Small intestine (tissue), 7 donors: ENCODE measurements at regions not wholly inside any gene's neighbourhood (a gene's known extent, or its start where the extent isn't known, plus 50 kb on each side); places are given as distances from the start of the nearest gene placed in this dataset.
A peak's percentile ranks its signal among the peaks of the same experiment; 100 is the strongest.

Experiments
- DNase-seq, 2 donors: peaks; one replicate each; pipeline versions ENCODE4 v3.0.0 to v3.0.0-alpha.2; 2013
- FAIRE-seq: peaks from 2 replicates; lab custom pipeline; 2012; peaks lifted over from hg19 to GRCh38; lab: Jason Lieb, UNC
- H3K27ac ChIP-seq, 3 donors: one replicate each; pipeline ENCODE4 v1.5.1; 2013; ENCODE audit warnings: low read length in 2 of 3, mild to moderate bottlenecking in 2 of 3, control low read depth in 1 of 3, inconsistent platforms in 1 of 3, low read depth in 1 of 3, moderate library complexity in 1 of 3
- H3K27me3 ChIP-seq, 3 donors: one replicate each; pipeline ENCODE4 v1.6.1; 2013; ENCODE audit warnings: low read length in 3 of 3, inconsistent platforms in 1 of 3; ENCODE audit not compliant: control insufficient read depth in 3 of 3, insufficient read depth in 3 of 3
- H3K36me3 ChIP-seq, 3 donors: one replicate each; pipeline ENCODE4 v1.6.1; 2013; ENCODE audit warnings: low read length in 3 of 3, inconsistent platforms in 1 of 3, low read depth in 1 of 3, mild to moderate bottlenecking in 1 of 3, moderate library complexity in 1 of 3; ENCODE audit not compliant: control insufficient read depth in 3 of 3, insufficient read depth in 2 of 3
- H3K4me1 ChIP-seq, 3 donors: one replicate each; pipeline ENCODE4 v1.6.1; 2013; ENCODE audit warnings: low read length in 2 of 3, inconsistent platforms in 1 of 3, low read depth in 1 of 3, mild to moderate bottlenecking in 1 of 3, moderate library complexity in 1 of 3; ENCODE audit not compliant: control insufficient read depth in 3 of 3, insufficient read depth in 2 of 3
- H3K4me3 ChIP-seq, 3 donors: one replicate each; pipeline ENCODE4 v1.5.1; 2013; ENCODE audit warnings: low read length in 3 of 3, control low read depth in 1 of 3, inconsistent platforms in 1 of 3, low read depth in 1 of 3, mild to moderate bottlenecking in 1 of 3, moderate library complexity in 1 of 3
- H3K9me3 ChIP-seq, 2 donors: one replicate each; pipeline ENCODE4 v1.6.1; 2013; ENCODE audit warnings: low read depth in 1 of 2, low read length in 1 of 2; ENCODE audit not compliant: control insufficient read depth in 2 of 2, insufficient read depth in 1 of 2
- WGBS, 3 donors: extraction: QIAGEN DNeasy Blood & Tissue Kit; methylation state at CpG; one replicate each; pipeline ENCODE4 v1.1.7; 2013; 5-methylcytosine and 5-hydroxymethylcytosine counted together
- donor health status: healthy with polysubstance abuse.
- donor health status: control.
- donor health status: control.
- donor health status: Bipolar disorder and iron deficiency.
- donor health status: healthy.

DNA sequence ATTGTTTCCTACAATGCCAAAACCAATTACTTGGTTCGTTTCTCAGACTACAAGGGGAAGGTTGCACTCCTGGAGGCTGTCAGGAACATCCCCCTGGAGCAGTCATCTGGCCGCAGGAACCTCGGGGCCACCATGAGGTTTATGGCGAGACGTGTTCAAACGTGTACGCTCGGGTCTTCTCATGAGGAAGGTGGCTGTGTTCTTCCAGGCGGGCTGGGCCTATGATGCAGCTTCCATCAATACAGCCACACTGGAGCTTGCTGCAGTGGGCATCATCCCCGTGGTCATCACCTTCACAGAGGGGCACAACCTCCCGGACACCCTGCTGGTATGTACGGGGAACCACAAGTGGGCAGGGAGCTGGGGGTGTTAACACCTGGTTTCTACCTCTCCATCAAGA, 94.5 kb upstream of the COL6A5 start:
- H3K4me1 ChIP-seq, result no peaks in the 10 kb centered on the region
- FAIRE-seq (no peak), DNase-seq (no peak)
- H3K4me3 ChIP-seq, result no peak overlapping the region
- H3K27me3 ChIP-seq, result peaks cover 0 to 2% (median 0%) of the 10 kb centered on the region in 3 donors
- H3K9me3 ChIP-seq, result no peaks in the 10 kb centered on the region
- H3K27ac ChIP-seq, result no peak overlapping the region
- H3K36me3 ChIP-seq, result no peaks in the 10 kb centered on the region
- WGBS, 3 donors, result 83 to 86% (median 86%) methylated on average over 12 of the region's 12 CpGs

DNA sequence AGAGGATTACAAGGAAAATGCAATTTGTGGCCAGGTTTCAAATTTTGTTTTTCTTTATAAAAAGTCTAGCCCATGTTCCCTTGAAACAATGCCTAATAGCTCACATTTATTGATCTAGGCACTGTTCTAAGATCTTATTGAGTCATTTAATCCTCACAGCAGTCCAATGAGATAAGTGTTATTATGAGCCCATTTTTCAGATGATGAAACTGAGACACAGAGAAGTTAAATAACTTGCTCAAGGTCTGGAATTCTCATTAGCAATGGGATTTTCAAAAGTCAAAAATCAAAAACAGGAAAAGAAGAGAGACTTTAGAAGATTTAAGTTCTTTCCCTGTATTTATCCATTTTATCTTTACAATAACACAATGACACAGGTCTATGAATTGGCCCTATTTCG, 90.0 kb upstream of the COL6A5 start:
- DNase-seq (no peak), FAIRE-seq (no peak)
- Histone ChIP-seq H3K4me3 (no peak overlapping the region), H3K27me3 (peaks cover 0 to 2% (median 0%) of the 10 kb centered on the region in 3 donors), H3K4me1 (no peaks in the 10 kb centered on the region), H3K36me3 (no peaks in the 10 kb centered on the region), H3K9me3 (no peaks in the 10 kb centered on the region), H3K27ac (no peak overlapping the region)
- 53 to 71% (median 69%) methylated on average over 1 of the region's 1 CpG for WGBS, 3 donors

GRCh38 chr3:130256821-130257340, 88.6 kb upstream of the COL6A5 start:
- WGBS, 3 donors, result 73 to 77% (median 76%) methylated on average over 3 of the region's 3 CpGs

GRCh38 chr3:130258532-130258952, 86.9 kb upstream of the COL6A5 start:
- Histone ChIP-seq H3K9me3 (no peaks in the 10 kb centered on the region), H3K4me3 (no peak overlapping the region), H3K4me1 (no peaks in the 10 kb centered on the region), H3K36me3 (no peaks in the 10 kb centered on the region), H3K27ac (peak overlapping the region in 1 of 3 donors; percentile 22), H3K27me3 (no peaks in the 10 kb centered on the region)
- DNase-seq (no peak), FAIRE-seq (no peak)
- 60 to 69% (median 65%) methylated on average over 9 of the region's 9 CpGs for WGBS, 3 donors

More at GRCh38 chr3:130256821-130257340, 88.6 kb upstream of the COL6A5 start:
- DNase-seq (no peak), FAIRE-seq (no peak)
- H3K4me1 ChIP-seq, result no peaks in the 10 kb centered on the region
- peaks cover 0 to 2% (median 0%) of the 10 kb centered on the region in 3 donors for H3K27me3 ChIP-seq
- no peaks in the 10 kb centered on the region for H3K36me3 ChIP-seq
- H3K4me3 ChIP-seq, result no peak overlapping the region
- no peak overlapping the region for H3K27ac ChIP-seq
- no peaks in the 10 kb centered on the region for H3K9me3 ChIP-seq

DNA sequence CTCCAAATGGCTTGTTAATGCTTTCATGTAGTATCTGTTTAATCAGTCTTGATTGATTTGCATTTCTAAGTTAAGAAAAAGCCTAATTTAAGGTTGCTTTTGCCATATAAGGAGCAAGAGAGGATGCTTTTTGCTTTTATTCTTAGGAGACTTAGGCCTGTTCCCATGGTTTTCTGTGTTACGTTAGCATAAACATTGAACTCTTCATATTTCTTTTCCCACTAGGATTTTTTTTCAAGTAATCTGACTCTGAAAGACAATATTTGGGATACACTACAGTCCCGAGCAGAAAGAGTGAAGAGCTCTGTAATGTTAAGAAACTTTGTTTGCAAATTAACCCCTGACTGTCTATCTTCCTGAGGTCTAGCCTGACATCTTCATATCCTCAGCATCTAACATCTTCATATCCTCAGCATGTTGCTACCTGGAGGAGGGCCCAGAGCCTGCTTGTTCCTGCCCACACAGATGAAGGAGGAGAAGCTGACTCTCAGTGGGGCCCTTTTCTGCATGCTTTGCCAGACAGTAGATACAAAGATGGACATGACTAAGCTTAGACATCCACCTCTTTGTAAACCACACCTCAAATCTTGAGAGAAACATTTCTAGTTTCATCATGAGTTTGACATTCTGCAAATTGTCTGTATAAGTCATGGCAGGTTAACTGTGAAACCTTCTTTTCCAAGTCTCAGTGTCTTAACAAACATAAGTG, 86.2 kb upstream of the COL6A5 start:
- FAIRE-seq (no peak), DNase-seq (no peak)
- no peak overlapping the region for H3K27ac ChIP-seq
- WGBS, 3 donors, result 49 to 60% (median 59%) methylated on average over 2 of the region's 2 CpGs
- no peaks in the 10 kb centered on the region for H3K4me1 ChIP-seq
- H3K27me3 ChIP-seq, result no peaks in the 10 kb centered on the region
- no peaks in the 10 kb centered on the region for H3K36me3 ChIP-seq
- no peaks in the 10 kb centered on the region for H3K9me3 ChIP-seq
- no peak overlapping the region for H3K4me3 ChIP-seq

GRCh38 chr3:130260918-130261317, 84.6 kb upstream of the COL6A5 start:
- no peak for FAIRE-seq

GRCh38 chr3:130263708-130264107, 81.8 kb upstream of the COL6A5 start:
- Histone ChIP-seq H3K4me3 (no peak overlapping the region), H3K27me3 (peaks cover 0 to 2% (median 0%) of the 10 kb centered on the region in 3 donors), H3K36me3 (no peaks in the 10 kb centered on the region), H3K27ac (no peak overlapping the region), H3K4me1 (no peaks in the 10 kb centered on the region), H3K9me3 (no peaks in the 10 kb centered on the region)
- FAIRE-seq (no peak), DNase-seq (no peak)
- 96 to 98% (median 96%) methylated on average over 23 to 25 of the region's 25 CpGs for WGBS, 3 donors

More at GRCh38 chr3:130260918-130261317, 84.6 kb upstream of the COL6A5 start:
- Histone ChIP-seq H3K4me1 (no peaks in the 10 kb centered on the region), H3K9me3 (no peaks in the 10 kb centered on the region), H3K27ac (no peak overlapping the region), H3K27me3 (no peaks in the 10 kb centered on the region), H3K36me3 (no peaks in the 10 kb centered on the region), H3K4me3 (no peak overlapping the region)
- 74 to 80% (median 77%) methylated on average over 5 of the region's 5 CpGs for WGBS, 3 donors
- DNase-seq, result no peak

- H3K27ac ChIP-seq, result no peak overlapping the region
- no peaks in the 10 kb centered on the region for H3K9me3 ChIP-seq
- no peaks in the 10 kb centered on the region for H3K36me3 ChIP-seq
- H3K27me3 ChIP-seq, result peaks cover 0 to 2% (median 2%) of the 10 kb centered on the region in 3 donors
- H3K4me1 ChIP-seq, result no peaks in the 10 kb centered on the region
- no peak for DNase-seq
- H3K4me3 ChIP-seq, result no peak overlapping the region
- FAIRE-seq, result no peak
Measured at GRCh38 chr3:130266817-130267216, 78.7 kb upstream of the COL6A5 start.
